ENCODE measurements at regions not wholly inside any gene's neighbourhood (a gene's known extent, or its start where the extent isn't known, plus 50 kb on each side); places are given as distances from the start of the nearest gene placed in this dataset.

GRCh38 chr7:96952974-96953391, 52.4 kb upstream of the DLX6 start:
- in situ Hi-C loops (cut with MboI; ENCODE audit: low sequenced_read_pairs, unreplicated experiment), result no loop called here
- DNase-seq (ENCODE audit: low spot score), result no peak
- no peak for TF ChIP-seq CTCF (IDR thresholded peaks at IDR 0.05; ENCODE audit: borderline replicate concordance, control extremely low read depth, extremely low read depth, insufficient read depth, missing control alignments)

GRCh38 chr7:96953676-96954513, 51.5 kb upstream of the DLX6 start:
- in situ Hi-C loops (cut with MboI; ENCODE audit: low sequenced_read_pairs, unreplicated experiment), result no loop called here
- DNase-seq (ENCODE audit: low spot score), result no peak

More at GRCh38 chr7:96953676-96954513, 51.5 kb upstream of the DLX6 start:
- TF ChIP-seq CTCF (IDR thresholded peaks at IDR 0.05; ENCODE audit: borderline replicate concordance, control extremely low read depth, extremely low read depth, insufficient read depth, missing control alignments), result no peak
